ENCODE measurements at regions not wholly inside any gene's neighbourhood (a gene's known extent, or its start where the extent isn't known, plus 50 kb on each side); places are given as distances from the start of the nearest gene placed in this dataset.
"Not testable (repeated sequence)": the region's sequence is repeated elsewhere in the genome, so short reads cannot be mapped to it uniquely, and the experiment has no call there.

DNA sequence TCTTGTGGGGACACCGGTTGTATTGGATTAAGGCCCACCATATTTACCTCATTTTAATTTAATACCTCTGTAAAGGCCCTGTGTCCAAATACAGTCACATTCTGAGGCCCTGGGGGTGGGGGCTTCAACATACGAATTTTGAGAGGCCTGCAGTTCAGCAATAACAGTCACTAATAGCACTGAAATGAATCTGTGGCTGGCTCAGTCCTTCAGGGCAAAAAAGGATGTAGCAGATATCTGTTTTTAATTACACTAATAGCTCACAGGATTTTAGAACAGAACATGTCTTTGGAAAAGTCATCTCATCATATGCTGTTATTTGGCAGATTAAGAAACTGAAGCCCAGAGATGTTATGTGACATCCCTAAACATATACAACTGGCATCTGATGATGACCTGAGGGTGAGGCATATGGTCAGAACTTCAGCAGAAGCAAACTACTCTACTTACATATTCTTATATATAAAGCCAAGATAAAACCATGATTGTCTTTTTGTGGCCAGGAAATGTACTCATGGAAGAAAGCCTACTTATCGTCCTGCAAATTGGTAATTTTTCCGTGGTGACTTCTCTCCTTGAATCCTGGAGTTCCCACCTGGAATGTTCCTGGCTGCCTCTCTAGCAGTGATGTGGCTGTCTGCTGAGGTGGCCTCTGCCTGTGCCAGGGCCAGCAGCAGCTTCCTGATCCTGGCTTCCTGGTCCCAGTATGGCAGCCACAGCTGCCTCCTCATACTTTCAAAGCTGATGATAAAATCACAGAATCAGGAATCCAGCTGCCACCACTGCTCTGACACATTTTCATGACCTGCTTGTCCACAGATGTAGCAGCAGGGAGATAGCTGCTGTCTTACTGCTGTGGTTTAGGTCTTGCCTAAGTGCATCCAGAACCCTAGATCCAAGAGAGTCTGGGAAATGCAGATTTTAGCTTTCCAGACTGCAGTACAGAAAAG is 72.1 kb upstream of the ANKRD55 start:
- no peak for DNase-seq (ENCODE audit: low read depth in 4 of 6, low spot score in 6 of 6)
- 58% methylated on average over 2 of the region's 4 CpGs for WGBS (ENCODE audit: insufficient coverage)
- no peaks in the 10 kb centered on the region for H3K9me3 ChIP-seq (ENCODE audit: control insufficient read depth, insufficient read depth, low read length)
- H3K27me3 ChIP-seq (ENCODE audit: control insufficient read depth, insufficient read depth, low read length), result no peaks in the 10 kb centered on the region
- H3K4me1 ChIP-seq (ENCODE audit: control insufficient read depth, insufficient read depth, low read length), result no peaks in the 10 kb centered on the region
- H3K27ac ChIP-seq (ENCODE audit: low read depth, low read length), result no peak overlapping the region
- H3K36me3 ChIP-seq (ENCODE audit: control insufficient read depth, insufficient read depth, low read length), result no peaks in the 10 kb centered on the region
- H3K4me3 ChIP-seq (ENCODE audit: low read depth, low read length), result no peak overlapping the region

DNA sequence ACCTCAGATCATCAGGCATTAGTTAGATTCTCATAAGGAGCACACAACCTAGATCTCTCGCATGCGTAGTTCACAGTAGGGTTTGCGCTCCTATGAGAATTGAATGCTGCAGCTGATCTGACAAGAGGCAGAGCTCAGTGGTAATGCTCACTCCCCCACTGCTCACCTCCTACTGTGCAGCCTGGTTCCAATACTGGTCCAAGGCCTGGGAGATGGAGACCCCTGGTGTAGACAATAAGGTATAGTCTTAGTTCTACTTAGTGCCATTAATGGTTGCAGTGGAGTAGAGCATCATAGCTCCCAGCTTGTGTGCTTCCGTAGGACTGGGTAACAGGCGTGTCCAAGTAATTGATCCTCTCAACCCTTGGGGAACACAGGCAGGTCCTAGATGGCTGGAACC is 70.4 kb upstream of the ANKRD55 start:
- DNase-seq (ENCODE audit: low read depth in 4 of 6, low spot score in 6 of 6), result no peak
- Histone ChIP-seq H3K9me3 (ENCODE audit: control insufficient read depth, insufficient read depth, low read length) (no peaks in the 10 kb centered on the region), H3K36me3 (ENCODE audit: control insufficient read depth, insufficient read depth, low read length) (no peaks in the 10 kb centered on the region), H3K4me3 (ENCODE audit: low read depth, low read length) (no peak overlapping the region), H3K4me1 (ENCODE audit: control insufficient read depth, insufficient read depth, low read length) (peaks cover 3% of the 10 kb centered on the region), H3K27me3 (ENCODE audit: control insufficient read depth, insufficient read depth, low read length) (no peaks in the 10 kb centered on the region), H3K27ac (ENCODE audit: low read depth, low read length) (no peak overlapping the region)
- 94% methylated on average over 2 of the region's 5 CpGs for WGBS (ENCODE audit: insufficient coverage)

DNA sequence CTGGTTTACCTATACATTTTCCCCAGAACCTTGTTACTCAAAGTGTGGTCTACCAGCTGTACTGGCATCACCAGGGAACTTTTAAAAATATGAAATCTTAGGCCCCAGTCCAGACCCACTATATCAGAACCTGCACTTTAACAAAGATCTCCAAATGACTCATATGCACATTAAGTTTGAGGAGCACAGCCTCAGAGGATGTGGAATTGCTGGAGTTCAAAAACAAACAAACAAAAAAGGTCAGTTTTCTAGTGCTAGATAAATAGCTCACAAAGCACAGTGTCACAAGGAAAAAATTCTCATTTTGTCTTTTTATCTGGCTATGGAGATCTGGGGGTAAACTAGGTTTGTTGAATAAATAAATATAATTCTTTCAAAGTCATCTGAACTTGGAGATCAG is 68.9 kb upstream of the ANKRD55 start:
- DNase-seq (ENCODE audit: low read depth in 4 of 6, low spot score in 6 of 6), result no peak
- Histone ChIP-seq H3K27me3 (ENCODE audit: control insufficient read depth, insufficient read depth, low read length) (no peaks in the 10 kb centered on the region), H3K9me3 (ENCODE audit: control insufficient read depth, insufficient read depth, low read length) (no peaks in the 10 kb centered on the region), H3K36me3 (ENCODE audit: control insufficient read depth, insufficient read depth, low read length) (no peaks in the 10 kb centered on the region), H3K4me1 (ENCODE audit: control insufficient read depth, insufficient read depth, low read length) (peaks cover 3% of the 10 kb centered on the region), H3K27ac (ENCODE audit: low read depth, low read length) (no peak overlapping the region), H3K4me3 (ENCODE audit: low read depth, low read length) (no peak overlapping the region)

DNA sequence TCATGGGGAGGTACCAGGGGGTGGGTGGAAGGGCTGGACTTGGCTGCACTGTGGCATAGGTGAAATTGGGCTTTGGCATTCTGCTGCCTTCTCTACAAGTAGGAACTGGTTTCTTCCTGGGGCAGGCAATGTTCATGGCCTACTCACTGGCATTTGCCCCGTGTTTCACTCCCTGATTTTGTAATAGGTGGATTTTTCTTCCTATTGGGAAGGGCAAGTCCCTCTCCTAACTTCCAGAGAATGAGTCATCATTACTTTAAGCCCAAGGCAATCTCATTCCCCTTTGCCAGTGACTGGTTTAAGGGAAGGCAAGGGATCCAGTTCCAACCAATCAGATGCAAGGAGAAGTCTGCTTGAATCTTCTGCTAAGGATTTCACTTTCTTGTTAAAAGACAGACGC is 67.9 kb upstream of the ANKRD55 start:
- Histone ChIP-seq H3K4me1 (ENCODE audit: control insufficient read depth, insufficient read depth, low read length) (peaks cover 3% of the 10 kb centered on the region), H3K9me3 (ENCODE audit: control insufficient read depth, insufficient read depth, low read length) (no peaks in the 10 kb centered on the region), H3K4me3 (ENCODE audit: low read depth, low read length) (no peak overlapping the region), H3K36me3 (ENCODE audit: control insufficient read depth, insufficient read depth, low read length) (no peaks in the 10 kb centered on the region), H3K27me3 (ENCODE audit: control insufficient read depth, insufficient read depth, low read length) (no peaks in the 10 kb centered on the region), H3K27ac (ENCODE audit: low read depth, low read length) (no peak overlapping the region)
- DNase-seq (ENCODE audit: low read depth in 4 of 6, low spot score in 6 of 6), result no peak
- 100% methylated on average over 1 of the region's 2 CpGs for WGBS (ENCODE audit: insufficient coverage)

DNA sequence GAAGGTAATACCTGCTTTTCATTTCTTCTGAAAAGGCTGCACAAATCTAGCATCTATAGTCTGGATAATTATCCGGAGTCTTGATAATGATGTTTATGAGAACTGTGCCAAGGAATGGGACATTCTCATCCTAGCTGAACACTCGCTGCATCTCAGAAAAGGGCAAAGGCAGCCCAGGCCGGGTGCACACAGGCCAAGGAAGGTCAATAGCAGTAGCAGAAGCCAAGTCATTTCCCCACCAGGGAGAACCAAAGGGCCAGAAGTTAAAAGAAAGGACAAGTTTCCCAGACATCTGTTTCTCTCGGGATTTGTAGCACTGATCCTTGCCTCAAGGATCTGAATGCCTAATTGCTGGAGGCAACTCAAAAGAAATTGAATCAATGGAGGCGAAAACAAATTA is 66.1 kb upstream of the ANKRD55 start:
- peak in 1 of 6 donors; percentile 25 for DNase-seq (ENCODE audit: low read depth in 4 of 6, low spot score in 6 of 6)
- Histone ChIP-seq H3K36me3 (ENCODE audit: control insufficient read depth, insufficient read depth, low read length) (no peaks in the 10 kb centered on the region), H3K27ac (ENCODE audit: low read depth, low read length) (no peak overlapping the region), H3K27me3 (ENCODE audit: control insufficient read depth, insufficient read depth, low read length) (no peaks in the 10 kb centered on the region), H3K4me3 (ENCODE audit: low read depth, low read length) (no peak overlapping the region), H3K4me1 (ENCODE audit: control insufficient read depth, insufficient read depth, low read length) (peaks cover 3% of the 10 kb centered on the region), H3K9me3 (ENCODE audit: control insufficient read depth, insufficient read depth, low read length) (no peaks in the 10 kb centered on the region)
- WGBS (ENCODE audit: insufficient coverage), result 62% methylated on average over 3 of the region's 5 CpGs

DNA sequence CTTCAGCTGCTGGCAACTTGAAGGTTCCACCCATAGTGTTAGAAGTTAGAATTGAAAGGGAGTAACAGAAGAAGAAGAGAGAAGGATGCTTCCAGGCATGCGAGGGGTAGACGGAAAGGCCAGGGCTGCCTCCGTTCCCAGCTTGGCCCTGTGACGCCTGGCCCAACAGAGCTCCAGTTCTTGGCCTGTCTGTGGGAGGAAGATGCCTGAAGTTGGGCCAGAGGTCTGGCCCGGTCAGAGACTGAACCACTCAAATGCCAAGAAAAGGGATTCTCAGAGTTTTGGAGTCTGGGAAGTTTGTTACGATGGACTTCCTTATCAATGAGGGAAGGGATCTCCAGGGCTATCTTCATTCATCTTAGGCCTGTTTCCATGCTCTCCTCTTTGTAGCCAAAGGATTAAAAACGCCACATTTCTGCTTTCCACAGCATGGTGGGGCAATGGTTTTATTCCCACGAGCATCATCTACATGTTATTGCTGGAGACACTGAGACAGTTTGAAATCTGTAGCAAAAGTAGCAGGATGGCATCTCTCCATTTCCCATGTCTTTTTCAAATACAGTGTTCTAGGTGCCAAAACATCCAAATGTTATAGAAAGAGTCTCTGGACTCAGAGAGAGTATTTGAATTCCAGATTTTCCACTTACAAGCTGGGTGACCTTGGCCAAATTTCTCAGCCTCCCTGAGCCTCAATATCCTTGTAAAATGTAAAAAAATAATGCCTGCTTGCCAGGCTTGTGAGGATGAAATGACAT is 65.4 kb upstream of the ANKRD55 start:
- no peaks in the 10 kb centered on the region for H3K36me3 ChIP-seq (ENCODE audit: control insufficient read depth, insufficient read depth, low read length)
- peak in 1 of 6 donors; percentile 60 for DNase-seq (ENCODE audit: low read depth in 4 of 6, low spot score in 6 of 6)
- no peaks in the 10 kb centered on the region for H3K27me3 ChIP-seq (ENCODE audit: control insufficient read depth, insufficient read depth, low read length)
- WGBS (ENCODE audit: insufficient coverage), result 93% methylated on average over 5 of the region's 8 CpGs
- H3K9me3 ChIP-seq (ENCODE audit: control insufficient read depth, insufficient read depth, low read length), result no peaks in the 10 kb centered on the region
- H3K4me1 ChIP-seq (ENCODE audit: control insufficient read depth, insufficient read depth, low read length), result peaks cover 3% of the 10 kb centered on the region
- H3K27ac ChIP-seq (ENCODE audit: low read depth, low read length), result no peak overlapping the region
- H3K4me3 ChIP-seq (ENCODE audit: low read depth, low read length), result no peak overlapping the region

DNA sequence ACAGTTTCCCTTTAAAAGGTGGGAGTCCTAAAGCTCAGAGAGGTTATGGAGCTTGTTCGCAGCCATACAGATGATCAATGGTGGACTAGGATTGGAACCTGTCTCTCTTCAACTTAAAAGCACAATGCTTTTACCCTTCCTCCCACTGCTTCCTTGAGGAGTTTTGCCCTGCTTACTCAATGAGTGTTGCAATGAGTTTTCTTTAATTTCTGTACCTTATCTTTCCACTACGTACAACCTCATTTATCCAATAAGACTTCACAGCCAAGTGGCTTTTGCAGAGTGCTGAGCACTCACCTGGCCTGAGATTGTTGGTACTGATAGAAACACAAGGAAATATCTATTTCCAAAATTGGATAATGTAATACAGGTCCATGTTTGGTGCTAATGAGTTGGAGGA is 64.7 kb upstream of the ANKRD55 start:
- H3K36me3 ChIP-seq (ENCODE audit: control insufficient read depth, insufficient read depth, low read length), result no peaks in the 10 kb centered on the region
- no peak overlapping the region for H3K27ac ChIP-seq (ENCODE audit: low read depth, low read length)
- no peak for DNase-seq (ENCODE audit: low read depth in 4 of 6, low spot score in 6 of 6)
- no peaks in the 10 kb centered on the region for H3K27me3 ChIP-seq (ENCODE audit: control insufficient read depth, insufficient read depth, low read length)
- H3K9me3 ChIP-seq (ENCODE audit: control insufficient read depth, insufficient read depth, low read length), result no peaks in the 10 kb centered on the region
- WGBS (ENCODE audit: insufficient coverage), result no CpG with 5 or more reads among the region's 2 CpGs
- H3K4me3 ChIP-seq (ENCODE audit: low read depth, low read length), result no peak overlapping the region
- H3K4me1 ChIP-seq (ENCODE audit: control insufficient read depth, insufficient read depth, low read length), result peaks cover 3% of the 10 kb centered on the region

DNA sequence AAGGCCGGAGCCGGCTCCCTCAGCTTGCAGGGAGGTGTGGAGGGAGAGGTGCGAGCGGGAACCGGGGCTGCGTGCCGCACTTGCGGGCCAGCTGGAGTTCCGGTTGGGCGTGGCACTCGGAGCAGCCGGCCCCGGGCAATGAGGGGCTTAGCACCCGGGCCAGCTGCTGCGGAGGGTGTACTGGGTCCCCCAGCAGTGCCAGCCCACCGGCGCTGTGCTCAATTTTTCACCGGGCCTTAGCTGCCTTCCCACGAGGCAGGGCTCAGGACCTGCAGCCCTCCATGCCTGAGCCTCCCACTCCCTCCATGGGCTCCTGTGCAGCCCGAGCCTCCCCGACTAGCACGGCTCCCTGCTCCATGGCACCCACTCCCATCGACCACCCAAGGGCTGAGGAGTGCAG is 62.2 kb upstream of the ANKRD55 start:
- not testable (repeated sequence) for H3K27ac ChIP-seq (ENCODE audit: low read depth, low read length); H3K4me3 ChIP-seq (ENCODE audit: low read depth, low read length); H3K9me3 ChIP-seq (ENCODE audit: control insufficient read depth, insufficient read depth, low read length); H3K27me3 ChIP-seq (ENCODE audit: control insufficient read depth, insufficient read depth, low read length); DNase-seq (ENCODE audit: low read depth in 4 of 6, low spot score in 6 of 6); H3K4me1 ChIP-seq (ENCODE audit: control insufficient read depth, insufficient read depth, low read length); H3K36me3 ChIP-seq (ENCODE audit: control insufficient read depth, insufficient read depth, low read length)
- WGBS (ENCODE audit: insufficient coverage), result 93% methylated on average over 9 of the region's 23 CpGs

DNA sequence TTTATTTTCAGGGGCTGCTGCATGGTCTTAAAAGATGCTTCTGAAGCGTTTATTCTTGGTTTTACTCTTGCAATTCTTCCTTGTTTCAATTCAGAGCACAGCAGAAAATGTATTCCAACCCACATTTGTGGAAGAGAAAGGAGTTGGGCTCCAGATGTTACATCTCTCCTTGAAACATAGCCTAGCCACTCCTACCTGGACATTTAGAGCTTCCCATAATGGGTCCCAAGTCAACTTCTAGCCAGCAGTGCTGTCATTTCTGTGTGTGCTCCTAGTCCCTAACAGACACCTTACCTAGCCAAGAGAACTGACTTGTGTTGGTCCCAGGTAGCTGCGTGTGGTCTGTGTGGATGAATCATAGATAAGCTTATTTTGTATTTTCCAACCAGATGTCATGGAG is 61.2 kb upstream of the ANKRD55 start:
- Histone ChIP-seq H3K4me3 (ENCODE audit: low read depth, low read length) (no peak overlapping the region), H3K27ac (ENCODE audit: low read depth, low read length) (no peak overlapping the region), H3K4me1 (ENCODE audit: control insufficient read depth, insufficient read depth, low read length) (peaks cover 3% of the 10 kb centered on the region), H3K36me3 (ENCODE audit: control insufficient read depth, insufficient read depth, low read length) (no peaks in the 10 kb centered on the region), H3K9me3 (ENCODE audit: control insufficient read depth, insufficient read depth, low read length) (no peaks in the 10 kb centered on the region), H3K27me3 (ENCODE audit: control insufficient read depth, insufficient read depth, low read length) (no peaks in the 10 kb centered on the region)
- no CpG with 5 or more reads among the region's 2 CpGs for WGBS (ENCODE audit: insufficient coverage)
- no peak for DNase-seq (ENCODE audit: low read depth in 4 of 6, low spot score in 6 of 6)

DNA sequence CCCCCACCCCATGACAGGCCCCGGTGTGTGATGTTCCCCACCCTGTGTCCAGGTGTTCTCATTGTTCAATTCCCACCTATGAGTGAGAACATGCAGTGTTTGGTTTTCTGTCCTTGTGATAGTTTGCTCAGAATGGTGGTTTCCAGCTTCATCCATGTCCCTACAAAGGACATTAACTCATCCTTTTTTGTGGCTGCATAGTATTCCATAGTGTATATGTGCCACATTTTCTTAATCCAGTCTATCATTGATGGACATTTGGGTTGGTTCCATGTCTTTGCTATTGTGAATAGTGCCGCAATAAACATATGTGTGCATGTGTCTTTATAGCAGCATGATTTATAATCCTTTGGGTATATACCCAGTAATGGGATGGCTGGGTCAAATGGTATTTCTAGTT is 59.7 kb upstream of the ANKRD55 start:
- H3K27me3 ChIP-seq (ENCODE audit: control insufficient read depth, insufficient read depth, low read length); H3K36me3 ChIP-seq (ENCODE audit: control insufficient read depth, insufficient read depth, low read length); H3K4me1 ChIP-seq (ENCODE audit: control insufficient read depth, insufficient read depth, low read length); H3K9me3 ChIP-seq (ENCODE audit: control insufficient read depth, insufficient read depth, low read length); H3K4me3 ChIP-seq (ENCODE audit: low read depth, low read length); H3K27ac ChIP-seq (ENCODE audit: low read depth, low read length); DNase-seq (ENCODE audit: low read depth in 4 of 6, low spot score in 6 of 6): not testable (repeated sequence)
- WGBS (ENCODE audit: insufficient coverage), result no CpG with 5 or more reads among the region's 2 CpGs

Measured in spinal cord (tissue), 9 donors.